Activated CD8-positive, alpha-beta T cell treated with anti-CD3 and anti-CD28 coated beads, Interleukin-2, amount 10 ng/mL, durations not matched to agents 7 days and 5 days (primary cell): ENCODE measurements at regions not wholly inside any gene's neighbourhood (a gene's known extent, or its start where the extent isn't known, plus 50 kb on each side); places are given as distances from the start of the nearest gene placed in this dataset.

Source experiments
- ATAC-seq: fragments of 150-1000 bp; cut with Tn5 transposase; one replicate; pipeline ENCODE4 v1.10.0; 2021; ENCODE audit warnings: moderate library complexity
- CTCF ChIA-PET: fragments of 350-600 bp; sonication (Branson Sonifier 250); formaldehyde crosslinking; loops from one replicate; lab custom pipeline; 2021; ENCODE audit warnings: antibody characterized with exemption; lab: Charles Lee
- POLR2A ChIA-PET: fragments of 350-600 bp; sonication (Branson Sonifier 250); formaldehyde crosslinking; loops from one replicate; lab custom pipeline; 2021; ENCODE audit warnings: antibody characterized with exemption; lab: Charles Lee
- DNase-seq: peaks from one replicate; pipeline ENCODE4 v3.0.0-alpha.2; 2020
- H3K27ac Mint-ChIP-seq: one replicate; pipeline ENCODE4 v1.8.0; 2021; ENCODE audit warnings: mild to moderate bottlenecking, mixed read lengths
- H3K27me3 Mint-ChIP-seq: one replicate; pipeline ENCODE4 v1.8.0; 2021; ENCODE audit warnings: low read depth, mixed read lengths
- H3K36me3 Mint-ChIP-seq: one replicate; pipeline ENCODE4 v1.8.0; 2021; ENCODE audit warnings: low read depth, mixed read lengths
- H3K4me1 Mint-ChIP-seq: one replicate; pipeline ENCODE4 v1.8.0; 2021; ENCODE audit warnings: low read depth, mixed read lengths
- H3K4me3 Mint-ChIP-seq: one replicate; pipeline ENCODE4 v1.8.0; 2021; ENCODE audit warnings: mild to moderate bottlenecking, mixed read lengths
- H3K9me3 Mint-ChIP-seq: one replicate; pipeline ENCODE4 v1.8.0; 2022; ENCODE audit warnings: mixed read lengths; ENCODE audit not compliant: insufficient read depth

DNA sequence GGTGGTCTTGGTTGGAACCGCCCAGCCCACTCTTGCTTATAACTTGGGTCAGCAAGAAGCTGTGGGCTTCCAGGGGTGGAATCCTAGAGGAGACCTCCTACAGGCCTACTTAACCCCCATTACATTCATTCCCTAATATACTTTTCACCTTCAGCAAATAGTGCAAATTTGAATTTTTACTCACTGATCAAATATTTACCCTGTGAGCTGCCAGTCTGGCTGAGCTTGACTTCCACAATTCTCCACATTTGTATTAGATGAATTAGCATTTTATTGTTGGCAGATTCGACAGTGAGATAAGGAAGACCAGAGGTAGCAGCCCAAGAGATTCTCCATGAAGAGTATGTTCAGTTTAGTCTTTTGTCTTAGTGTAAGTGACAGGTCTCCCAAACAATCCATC lies 199.6 kb downstream of the BCOR start:
- CTCF ChIA-PET: no interaction called here
- POLR2A ChIA-PET: no interaction called here
- no peak for DNase-seq
- H3K27ac Mint-ChIP-seq: no peak overlapping the region
- peaks cover 11% of the 10 kb centered on the region for H3K27me3 Mint-ChIP-seq
- ATAC-seq: no peak
- no peaks in the 10 kb centered on the region for H3K9me3 Mint-ChIP-seq
- peaks cover 10% of the 10 kb centered on the region for H3K4me1 Mint-ChIP-seq
- H3K36me3 Mint-ChIP-seq: peaks cover 2% of the 10 kb centered on the region
- H3K4me3 Mint-ChIP-seq: no peak overlapping the region

DNA sequence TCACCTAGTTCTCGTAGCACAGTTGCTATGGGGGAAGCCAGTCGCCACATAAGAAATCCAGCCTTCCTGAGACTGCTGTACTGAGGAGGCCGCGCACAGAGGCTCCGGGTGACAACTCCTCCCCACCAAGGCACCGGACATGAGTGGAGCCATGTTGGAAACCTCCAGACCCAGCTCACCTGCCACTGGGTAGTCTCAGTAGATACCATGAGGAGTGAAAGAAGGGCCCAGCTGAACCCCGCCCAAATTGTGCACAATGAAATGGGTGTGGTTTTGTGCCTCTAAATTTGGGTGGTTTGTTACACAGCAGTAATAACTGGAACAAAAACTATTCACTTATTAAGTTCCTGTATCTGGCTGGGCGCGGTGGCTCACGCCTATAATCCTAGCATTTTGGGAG lies 198.7 kb downstream of the BCOR start:
- ChIA-PET POLR2A (no interaction called here), CTCF (no interaction called here)
- Mint-ChIP-seq H3K9me3 (no peaks in the 10 kb centered on the region), H3K36me3 (no peaks in the 10 kb centered on the region), H3K4me3 (no peak overlapping the region), H3K27ac (no peak overlapping the region), H3K27me3 (peaks cover 11% of the 10 kb centered on the region), H3K4me1 (peaks cover 3% of the 10 kb centered on the region)
- DNase-seq (no peak), ATAC-seq (no peak)

DNA sequence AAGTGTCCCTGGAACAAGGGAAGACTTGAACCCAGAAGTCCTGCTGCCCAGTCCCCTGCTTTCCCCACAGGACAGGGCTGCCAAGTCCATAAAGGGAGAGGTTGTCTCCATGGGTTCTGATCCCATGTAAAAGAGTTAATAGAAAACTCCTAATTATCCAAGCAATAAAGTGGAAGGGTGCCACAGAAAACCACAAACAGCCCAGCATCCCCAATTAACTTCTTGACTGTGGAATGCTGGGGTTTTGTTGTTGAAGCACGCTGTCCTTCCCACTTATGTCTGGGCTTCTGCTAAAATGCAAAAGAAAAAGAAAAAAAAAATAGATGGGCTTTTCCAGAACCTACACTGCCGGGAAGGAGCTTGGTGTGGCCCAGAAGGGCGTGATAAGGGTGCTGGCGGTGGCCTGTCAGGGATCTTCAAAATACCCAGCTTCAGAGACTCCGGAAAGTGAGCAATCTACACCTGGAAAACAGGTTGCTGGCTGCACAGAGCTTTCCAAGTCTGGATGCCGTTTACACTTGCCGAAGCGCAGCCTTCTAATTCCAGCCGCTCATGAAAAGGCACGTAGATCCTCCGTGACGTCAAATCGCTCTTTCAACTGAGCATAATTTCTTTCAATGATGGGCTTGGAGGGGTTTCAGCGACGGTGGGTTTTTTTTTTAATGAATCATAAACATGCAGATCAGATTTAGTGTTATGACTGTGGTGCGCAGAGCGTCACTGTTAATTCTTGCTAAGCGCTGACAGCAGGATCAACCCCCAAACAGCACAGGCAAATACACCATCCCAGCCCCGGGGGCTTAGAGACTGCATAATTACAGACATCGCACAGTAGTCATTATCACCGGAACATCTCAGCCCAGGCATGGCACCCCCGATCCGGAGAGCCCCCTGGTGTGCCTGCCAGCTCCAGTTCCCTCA lies 197.6 kb downstream of the BCOR start:
- Mint-ChIP-seq H3K27me3 (peaks cover 11% of the 10 kb centered on the region), H3K4me3 (no peak overlapping the region), H3K4me1 (peaks cover 2% of the 10 kb centered on the region), H3K27ac (no peak overlapping the region), H3K36me3 (no peaks in the 10 kb centered on the region), H3K9me3 (no peaks in the 10 kb centered on the region)
- no peak for DNase-seq
- ATAC-seq: no peak
- ChIA-PET CTCF (no interaction called here), POLR2A (no interaction called here)

DNA sequence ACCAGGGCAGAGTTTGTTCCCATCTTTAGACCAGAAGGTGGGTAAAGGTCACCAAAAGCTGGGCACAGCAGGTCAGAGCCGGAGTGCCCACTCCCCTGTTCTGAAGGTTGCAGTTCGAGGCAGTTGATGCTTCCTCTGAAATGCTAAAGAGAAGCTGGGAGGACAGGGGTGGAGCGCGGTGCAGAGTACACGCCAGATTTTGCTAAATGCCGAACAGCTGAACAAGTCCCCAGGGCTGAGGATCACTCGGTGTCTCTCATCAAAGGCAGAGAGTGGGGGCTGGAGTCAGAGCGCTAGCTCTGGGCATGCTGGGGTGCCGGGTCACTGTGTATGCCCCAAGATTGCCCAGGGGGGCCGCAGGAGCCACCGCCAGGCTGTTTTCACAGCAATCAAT lies 197.0 kb downstream of the BCOR start:
- Mint-ChIP-seq H3K4me3 (no peak overlapping the region), H3K9me3 (no peaks in the 10 kb centered on the region), H3K27ac (no peak overlapping the region), H3K4me1 (peaks cover 2% of the 10 kb centered on the region), H3K36me3 (no peaks in the 10 kb centered on the region), H3K27me3 (peaks cover 11% of the 10 kb centered on the region)
- ATAC-seq (no peak), DNase-seq (no peak)
- CTCF ChIA-PET: no interaction called here
- POLR2A ChIA-PET: no interaction called here

DNA sequence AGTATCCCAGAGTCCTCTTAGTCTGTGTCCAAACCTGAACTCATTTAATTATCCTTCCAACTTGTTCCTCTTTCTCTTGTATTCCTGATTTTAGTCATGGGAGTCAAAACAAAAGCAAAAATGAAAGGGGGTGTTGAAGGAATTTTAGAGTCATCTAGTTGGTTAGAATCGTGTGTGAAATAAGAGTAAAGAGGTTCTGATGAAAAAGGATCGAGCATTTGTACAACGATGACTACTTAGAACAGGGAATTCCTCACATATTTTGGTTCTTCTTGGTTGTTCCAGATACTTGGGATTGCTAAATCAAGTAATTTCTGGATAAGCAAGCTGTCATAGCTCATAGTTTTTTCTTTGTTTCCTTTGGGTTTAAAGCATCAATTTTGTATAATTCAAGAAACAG lies 194.4 kb downstream of the BCOR start:
- CTCF ChIA-PET: no interaction called here
- DNase-seq: no peak
- Mint-ChIP-seq H3K4me1 (peaks cover 2% of the 10 kb centered on the region), H3K27ac (no peak overlapping the region), H3K27me3 (peaks cover 9% of the 10 kb centered on the region), H3K4me3 (no peak overlapping the region), H3K36me3 (no peaks in the 10 kb centered on the region), H3K9me3 (no peaks in the 10 kb centered on the region)
- POLR2A ChIA-PET: no interaction called here
- ATAC-seq: no peak

DNA sequence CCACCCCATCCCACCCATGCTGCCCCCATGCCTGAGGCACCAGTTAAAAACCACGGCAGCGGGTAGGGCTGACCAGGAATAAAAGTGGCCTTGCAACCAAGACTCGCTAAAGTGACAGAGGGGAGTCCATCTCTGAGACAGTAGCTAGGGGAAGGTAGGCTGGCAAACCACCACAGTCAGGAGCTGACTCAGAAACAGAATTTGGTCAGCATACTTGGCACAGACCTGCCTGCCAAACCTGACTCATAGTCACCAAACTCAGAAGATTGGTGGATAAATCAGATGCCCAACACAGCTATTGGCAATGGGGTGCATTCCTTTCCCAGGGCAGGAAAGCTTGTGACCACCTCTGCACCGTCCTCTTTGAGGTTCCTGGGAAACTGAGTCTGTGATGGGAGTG lies 193.8 kb downstream of the BCOR start:
- POLR2A ChIA-PET: no interaction called here
- H3K27ac Mint-ChIP-seq: no peak overlapping the region
- DNase-seq (no peak), ATAC-seq (no peak)
- H3K36me3 Mint-ChIP-seq: no peaks in the 10 kb centered on the region
- peaks cover 2% of the 10 kb centered on the region for H3K4me1 Mint-ChIP-seq
- peaks cover 7% of the 10 kb centered on the region for H3K27me3 Mint-ChIP-seq
- no peak overlapping the region for H3K4me3 Mint-ChIP-seq
- H3K9me3 Mint-ChIP-seq: no peaks in the 10 kb centered on the region
- CTCF ChIA-PET: no interaction called here

DNA sequence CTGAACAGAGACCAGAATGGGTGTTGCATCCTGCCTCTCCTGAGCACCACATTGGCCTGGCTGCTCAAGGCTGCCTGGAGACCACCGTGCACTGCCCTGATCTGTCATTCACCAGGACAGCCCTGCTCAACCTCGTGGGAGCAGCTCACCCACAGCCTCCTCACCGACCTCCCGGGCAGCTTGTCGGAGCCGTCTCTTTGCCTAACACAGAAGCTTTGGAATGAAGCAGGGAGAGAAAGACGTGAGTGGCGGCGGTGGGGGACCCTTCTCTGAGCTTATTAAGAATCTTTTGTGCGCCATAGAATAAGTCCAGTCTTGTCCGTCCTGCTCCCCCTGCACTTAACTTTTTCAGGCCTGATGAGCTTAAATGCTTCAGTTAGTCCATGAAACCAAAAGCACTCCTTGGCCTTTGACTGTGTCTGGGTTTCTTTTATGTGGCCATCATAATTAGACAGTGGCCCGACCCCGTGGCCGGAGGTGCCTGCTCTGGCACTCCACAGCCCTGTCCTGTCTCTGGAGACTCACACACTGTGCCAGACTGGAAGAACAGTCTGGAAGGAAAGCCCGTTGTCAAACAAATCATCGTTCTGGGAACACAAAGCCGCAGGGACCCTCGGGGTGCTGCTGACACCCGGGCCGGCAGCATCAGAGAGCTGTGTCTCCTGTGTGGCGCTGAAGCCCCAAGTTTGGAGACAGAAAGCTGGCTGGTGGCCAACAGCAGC lies 192.8 kb downstream of the BCOR start:
- ChIA-PET CTCF (no interaction called here), POLR2A (no interaction called here)
- H3K36me3 Mint-ChIP-seq: no peaks in the 10 kb centered on the region
- no peak overlapping the region for H3K27ac Mint-ChIP-seq
- H3K4me3 Mint-ChIP-seq: no peak overlapping the region
- H3K27me3 Mint-ChIP-seq: peaks cover 7% of the 10 kb centered on the region
- peaks cover 2% of the 10 kb centered on the region for H3K4me1 Mint-ChIP-seq
- ATAC-seq (no peak), DNase-seq (no peak)
- no peaks in the 10 kb centered on the region for H3K9me3 Mint-ChIP-seq

DNA sequence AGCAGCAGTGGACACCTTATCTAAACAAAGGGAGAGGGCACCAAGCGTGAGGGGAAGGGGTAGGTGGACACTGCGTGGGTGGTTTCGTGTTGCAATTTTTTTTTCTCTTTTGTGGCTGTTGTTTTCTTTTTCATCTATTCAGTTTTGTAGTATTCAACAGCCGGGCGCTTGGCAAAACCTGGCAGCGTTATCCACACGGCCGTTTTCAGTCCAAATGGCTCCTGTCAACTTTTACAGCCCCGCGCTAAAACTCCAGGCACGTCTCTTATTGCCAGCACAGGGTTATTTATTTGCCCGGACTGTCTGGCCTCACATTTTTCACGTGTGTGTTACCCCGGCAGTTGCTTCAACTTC lies 192.2 kb downstream of the BCOR start:
- H3K4me1 Mint-ChIP-seq: peaks cover 2% of the 10 kb centered on the region
- CTCF ChIA-PET: no interaction called here
- H3K9me3 Mint-ChIP-seq: no peaks in the 10 kb centered on the region
- H3K36me3 Mint-ChIP-seq: no peaks in the 10 kb centered on the region
- peaks cover 3% of the 10 kb centered on the region for H3K27me3 Mint-ChIP-seq
- no peak overlapping the region for H3K4me3 Mint-ChIP-seq
- ATAC-seq: no peak
- no peak overlapping the region for H3K27ac Mint-ChIP-seq
- no peak for DNase-seq
- POLR2A ChIA-PET: no interaction called here

DNA sequence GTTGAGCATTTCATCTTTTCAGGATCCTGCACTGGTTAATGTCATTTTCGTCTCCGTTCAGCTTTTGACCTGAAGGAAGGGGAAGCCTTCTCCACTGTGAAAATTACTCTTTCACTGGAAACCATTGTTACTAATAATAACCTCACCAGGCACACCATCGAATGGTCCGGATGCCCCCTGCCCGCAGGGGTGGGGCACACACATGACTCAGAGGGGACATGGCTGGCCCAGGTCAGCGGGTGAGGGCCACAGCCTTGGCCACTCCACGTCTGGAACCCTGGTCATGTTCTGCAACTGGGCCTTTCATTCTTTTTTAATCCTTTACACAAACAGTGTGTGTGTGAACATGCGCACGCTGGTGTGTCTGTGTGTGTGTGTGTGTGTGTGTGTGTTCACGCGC lies 191.8 kb downstream of the BCOR start:
- ATAC-seq: no peak
- CTCF ChIA-PET: no interaction called here
- Mint-ChIP-seq H3K27me3 (peaks cover 3% of the 10 kb centered on the region), H3K27ac (no peak overlapping the region), H3K4me1 (peaks cover 2% of the 10 kb centered on the region), H3K9me3 (no peaks in the 10 kb centered on the region), H3K36me3 (no peaks in the 10 kb centered on the region), H3K4me3 (no peak overlapping the region)
- POLR2A ChIA-PET: no interaction called here
- no peak for DNase-seq

DNA sequence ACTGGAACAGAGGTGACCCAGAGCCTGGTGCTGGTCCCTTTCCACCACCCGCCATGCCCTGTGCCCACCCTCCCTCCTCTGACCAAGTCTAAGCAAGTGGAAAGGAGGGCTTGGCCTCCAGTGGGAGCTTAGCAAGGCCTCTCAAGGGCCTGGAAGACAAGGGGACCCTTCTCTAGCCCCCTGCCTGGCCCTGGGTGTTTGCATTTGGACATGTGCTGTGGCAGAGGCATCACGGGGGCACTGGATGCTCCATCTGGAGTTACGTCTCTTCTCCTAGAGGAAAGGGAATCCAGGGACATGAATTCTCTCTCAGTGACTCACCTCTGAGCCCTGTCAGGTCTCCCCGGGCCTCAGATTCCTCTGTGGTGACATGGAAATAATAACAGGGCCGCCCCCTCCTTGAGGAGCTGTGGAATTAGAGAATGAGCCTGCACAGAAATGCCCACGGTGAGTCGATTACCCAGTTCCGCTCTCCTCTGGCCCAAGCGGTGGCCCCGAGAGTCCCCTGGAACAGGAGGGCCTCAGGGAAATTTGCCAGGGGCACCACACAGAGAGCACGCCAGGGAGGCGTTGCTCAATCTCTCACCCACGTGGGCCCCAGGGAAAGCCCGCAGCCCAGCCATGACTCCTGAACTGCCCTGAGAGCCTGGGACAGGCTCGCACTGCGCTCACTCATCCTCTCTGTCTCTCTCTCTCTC lies 189.6 kb downstream of the BCOR start:
- H3K27me3 Mint-ChIP-seq: peaks cover 5% of the 10 kb centered on the region
- ChIA-PET POLR2A (no interaction called here), CTCF (no interaction called here)
- peaks cover 2% of the 10 kb centered on the region for H3K4me1 Mint-ChIP-seq
- H3K4me3 Mint-ChIP-seq: no peak overlapping the region
- H3K36me3 Mint-ChIP-seq: no peaks in the 10 kb centered on the region
- DNase-seq (no peak), ATAC-seq (no peak)
- H3K27ac Mint-ChIP-seq: no peak overlapping the region
- H3K9me3 Mint-ChIP-seq: no peaks in the 10 kb centered on the region

DNA sequence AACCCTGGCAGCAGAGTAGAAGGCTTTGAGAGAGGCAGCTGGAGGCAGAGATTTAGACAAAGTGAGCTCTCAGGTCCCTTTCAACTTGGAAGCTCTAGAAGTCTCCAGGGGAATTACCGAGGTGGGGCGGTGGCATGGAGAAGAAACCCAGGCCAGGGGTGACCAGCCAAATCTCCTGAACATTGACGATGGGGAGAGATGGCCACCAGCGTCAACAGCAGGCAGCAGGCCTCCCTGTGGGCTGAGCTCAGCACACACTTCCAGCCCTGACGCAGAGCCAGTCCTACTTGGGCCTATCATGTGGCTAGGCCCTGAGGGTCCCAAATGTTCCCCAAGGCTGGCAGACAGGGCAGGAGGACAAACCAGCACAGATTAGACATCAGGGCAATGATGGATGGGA lies 187.8 kb downstream of the BCOR start:
- no peak for ATAC-seq
- H3K4me3 Mint-ChIP-seq: no peak overlapping the region
- no peaks in the 10 kb centered on the region for H3K4me1 Mint-ChIP-seq
- no peaks in the 10 kb centered on the region for H3K36me3 Mint-ChIP-seq
- H3K9me3 Mint-ChIP-seq: no peaks in the 10 kb centered on the region
- DNase-seq: no peak
- ChIA-PET CTCF (no interaction called here), POLR2A (no interaction called here)
- H3K27me3 Mint-ChIP-seq: peaks cover 5% of the 10 kb centered on the region
- no peak overlapping the region for H3K27ac Mint-ChIP-seq

DNA sequence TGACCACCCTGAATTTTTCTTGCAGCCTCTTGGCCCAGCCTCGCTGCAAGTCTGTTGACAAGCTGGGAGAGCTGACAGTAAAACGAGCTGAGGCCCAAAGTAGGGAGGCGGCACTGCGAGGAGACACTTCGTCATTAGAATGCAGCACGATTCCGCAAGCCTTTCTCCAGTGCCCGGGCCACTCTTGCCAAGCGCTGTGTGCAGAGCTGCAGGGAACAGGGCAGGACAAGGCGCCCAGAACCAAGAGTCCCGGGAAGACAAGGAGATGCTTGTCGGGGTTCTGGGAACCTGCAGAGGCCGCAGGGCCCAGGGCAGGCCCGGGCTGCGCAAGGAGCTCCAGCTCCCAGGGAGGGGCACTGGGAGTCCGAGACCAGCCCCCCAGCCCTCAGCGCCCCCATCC lies 187.1 kb downstream of the BCOR start:
- H3K9me3 Mint-ChIP-seq: no peaks in the 10 kb centered on the region
- H3K4me1 Mint-ChIP-seq: no peaks in the 10 kb centered on the region
- ATAC-seq (no peak), DNase-seq (no peak)
- no peaks in the 10 kb centered on the region for H3K36me3 Mint-ChIP-seq
- no peak overlapping the region for H3K4me3 Mint-ChIP-seq
- H3K27me3 Mint-ChIP-seq: peaks cover 5% of the 10 kb centered on the region
- CTCF ChIA-PET: no interaction called here
- H3K27ac Mint-ChIP-seq: no peak overlapping the region
- POLR2A ChIA-PET: no interaction called here
